HG03066 (cell line): ENCODE measurements at regions not wholly inside any gene's neighbourhood (a gene's known extent, or its start where the extent isn't known, plus 50 kb on each side); places are given as distances from the start of the nearest gene placed in this dataset.
"Not testable (repeated sequence)": the region's sequence is repeated elsewhere in the genome, so short reads cannot be mapped to it uniquely, and the experiment has no call there.

ENCODE experiments used
- ATAC-seq: cut with Tn5 transposase; IDR thresholded peaks from one replicate; pipeline ENCODE4 v1.9.1; 2021; ENCODE audit warnings: low read depth; ENCODE audit not compliant: unreplicated experiment

DNA sequence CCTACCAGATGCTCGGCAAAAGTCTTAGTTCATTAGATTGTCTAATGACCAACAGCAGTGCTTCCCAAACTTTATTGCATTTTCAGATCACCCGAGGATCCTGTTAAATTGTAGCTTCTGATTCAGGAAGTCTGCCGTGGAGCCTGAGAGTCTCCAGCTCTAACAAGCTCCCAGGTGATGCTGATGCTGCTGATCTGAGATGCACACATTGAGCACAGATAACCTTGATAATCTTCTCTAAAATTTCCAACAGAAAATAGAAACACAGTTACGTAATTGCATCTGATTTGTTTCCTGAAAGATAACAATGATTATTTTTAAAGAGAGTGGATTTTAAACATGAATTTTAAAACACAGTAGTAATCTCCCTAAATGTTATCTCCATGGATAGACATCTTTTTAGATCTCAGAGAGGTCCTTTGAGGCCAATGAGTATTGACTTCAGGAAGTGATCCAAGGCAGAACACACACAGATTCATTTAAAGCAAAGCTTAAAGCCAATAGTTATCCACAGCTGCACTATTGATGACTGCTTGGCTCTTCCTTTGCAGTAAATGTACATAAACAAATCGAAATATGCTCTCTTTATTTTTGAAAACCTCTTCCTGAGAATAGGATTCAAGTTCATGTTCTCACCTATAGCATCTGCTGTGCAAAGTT is 122.8 kb upstream of the TNPO1 start:
- no peak for ATAC-seq

- ATAC-seq = no peak
Measured at GRCh38 chr5:72692651-72693442, 123.6 kb upstream of the TNPO1 start.

GRCh38 chr5:72692231-72692637 is 124.2 kb upstream of the TNPO1 start:
- no peak for ATAC-seq

- no peak for ATAC-seq
Measured at GRCh38 chr5:72691751-72692150, 124.7 kb upstream of the TNPO1 start.

- ATAC-seq = no peak
Measured at GRCh38 chr5:72688916-72689315, 127.5 kb upstream of the TNPO1 start.

DNA sequence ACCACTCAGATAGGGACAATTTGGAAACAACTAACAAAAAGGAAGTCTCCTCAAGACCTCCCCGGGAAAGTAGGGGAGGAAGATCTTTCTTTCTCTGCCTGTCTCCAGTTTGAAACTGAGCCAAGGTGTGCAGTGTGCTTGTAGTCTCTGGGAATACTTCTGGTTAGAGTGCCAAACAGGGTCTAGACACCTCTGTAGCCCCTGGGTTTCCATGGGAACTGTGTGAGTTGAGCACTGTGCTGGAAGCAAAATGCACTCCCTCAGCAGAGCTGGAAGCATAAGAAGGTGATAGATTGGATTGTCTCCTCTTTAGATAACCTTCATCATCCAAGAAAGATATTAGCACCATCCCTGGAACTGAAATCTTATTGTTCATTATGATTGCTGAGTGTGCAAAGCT is 129.2 kb upstream of the TNPO1 start:
- no peak for ATAC-seq

- ATAC-seq = no peak
Measured at GRCh38 chr5:72682561-72682960, 133.9 kb upstream of the TNPO1 start.

DNA sequence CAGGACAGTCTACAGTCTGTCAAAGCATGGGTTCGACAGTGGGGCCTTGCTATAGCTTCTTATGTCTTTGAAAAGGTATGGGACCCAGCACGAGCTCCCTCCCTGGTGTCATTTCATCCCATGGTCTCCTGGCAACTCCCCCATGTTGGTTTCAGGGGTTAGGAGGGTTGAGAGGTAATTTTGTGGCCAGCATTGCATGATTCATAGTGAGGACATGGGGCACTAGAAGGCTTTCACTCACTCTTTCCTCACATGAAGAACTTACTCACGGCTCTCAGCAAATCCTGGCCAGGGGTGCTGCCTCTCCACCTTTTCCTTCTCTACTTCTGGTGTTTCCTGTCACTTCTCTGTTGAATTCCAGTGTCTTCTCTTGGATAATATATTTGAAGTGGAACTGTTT is 134.7 kb upstream of the TNPO1 start:
- ATAC-seq = no peak

DNA sequence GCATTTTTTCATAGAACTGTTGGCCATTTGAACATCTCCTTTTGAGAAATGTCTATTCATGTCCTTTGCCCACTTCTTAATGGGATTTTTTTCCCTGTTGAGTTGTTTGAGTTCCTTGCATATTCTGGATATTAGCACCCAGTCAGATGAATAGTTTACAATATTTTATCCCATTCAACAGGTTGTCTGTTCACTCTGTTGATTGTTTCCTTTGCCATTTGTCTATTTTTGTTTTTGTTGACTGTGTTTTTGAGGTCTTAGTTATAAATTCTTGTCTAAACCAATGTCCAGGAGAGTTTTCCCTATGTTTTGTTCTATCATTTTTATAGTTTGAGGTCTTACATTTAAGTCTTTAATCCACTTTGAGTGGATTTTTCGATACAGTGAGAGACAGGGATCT is 139.0 kb upstream of the TNPO1 start:
- ATAC-seq = no peak

DNA sequence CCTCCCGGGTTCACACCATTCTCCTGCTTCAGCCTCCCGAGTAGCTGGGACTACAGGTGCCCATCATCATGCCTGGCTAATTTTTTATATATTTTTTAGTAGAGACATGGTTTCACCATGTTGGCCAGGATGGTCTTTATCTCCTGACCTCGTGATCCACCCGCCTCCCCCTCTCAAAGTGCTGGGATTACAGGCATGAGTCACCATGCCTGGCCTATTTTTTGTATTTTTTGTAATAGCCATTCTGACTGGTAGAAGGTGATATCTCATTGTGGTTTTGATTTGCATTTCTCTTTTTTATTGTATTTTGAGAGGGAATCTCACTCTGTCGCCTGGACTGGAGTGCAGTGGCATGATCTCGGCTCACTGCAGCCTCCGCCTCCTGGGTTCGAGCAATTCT is 139.6 kb upstream of the TNPO1 start:
- not testable (repeated sequence) for ATAC-seq

DNA sequence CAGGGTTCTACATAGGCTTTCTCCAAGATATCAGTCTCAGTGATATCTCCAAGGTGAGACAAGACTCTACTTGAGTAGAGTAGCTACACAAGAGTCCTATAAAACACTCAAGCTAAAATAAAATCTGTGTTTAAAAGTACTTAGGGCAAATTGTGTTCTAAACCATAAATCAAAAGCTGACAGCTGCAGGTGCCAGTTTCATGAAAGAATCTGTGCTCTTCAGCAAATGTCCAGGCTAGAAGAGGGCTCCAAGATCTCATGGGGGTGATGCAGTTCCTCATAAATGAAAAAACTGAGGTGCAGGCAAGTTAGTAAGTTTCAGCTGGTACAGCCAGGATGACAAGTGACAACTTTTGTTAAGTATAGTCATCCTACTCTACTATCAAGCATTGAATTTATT is 142.8 kb upstream of the TNPO1 start:
- no peak for ATAC-seq

- no peak for ATAC-seq
Measured at GRCh38 chr5:72673180-72673579, 143.3 kb upstream of the TNPO1 start.

GRCh38 chr5:72667708-72668107 is 148.8 kb upstream of the TNPO1 start:
- no peak for ATAC-seq

DNA sequence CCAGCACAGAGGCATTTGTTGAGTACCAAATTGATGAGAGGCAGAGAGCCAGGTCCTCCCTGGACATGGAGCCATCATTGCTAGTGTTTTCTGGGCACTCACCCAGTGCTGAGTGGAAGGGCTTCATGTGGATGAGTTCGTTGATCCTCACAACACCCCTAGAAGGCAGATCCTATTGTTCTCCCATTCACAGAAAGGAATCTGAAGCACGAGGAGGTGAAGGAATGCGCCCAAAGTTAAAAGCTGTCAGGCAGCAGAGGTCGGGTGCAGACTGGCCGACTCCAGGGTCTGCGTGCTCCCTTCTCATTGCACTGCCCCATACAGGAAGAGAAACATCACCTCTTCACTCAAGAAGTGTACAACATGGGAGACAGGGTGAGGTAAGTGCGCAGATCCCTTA is 153.5 kb upstream of the TNPO1 start:
- no peak for ATAC-seq

DNA sequence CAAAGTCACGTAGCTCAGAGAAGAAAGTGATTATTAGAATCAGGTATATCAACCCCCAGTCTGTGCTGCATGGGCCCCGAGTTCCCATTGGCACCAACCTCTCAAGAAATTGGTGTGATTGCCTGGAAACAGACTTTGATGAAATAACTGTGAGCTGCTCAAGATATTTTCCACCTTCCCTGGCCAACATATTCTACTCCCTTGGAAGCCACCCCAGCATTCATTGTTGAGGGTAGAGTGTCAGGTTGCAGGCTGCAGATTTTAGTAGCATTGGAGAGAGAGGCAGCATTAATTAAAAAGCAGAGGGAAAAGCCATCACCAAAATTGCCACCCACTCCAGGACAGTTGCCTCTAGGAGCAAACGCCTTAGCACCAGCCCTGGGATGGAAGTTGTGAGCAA is 154.2 kb upstream of the TNPO1 start:
- ATAC-seq = no peak

GRCh38 chr5:72661405-72661804 is 154.2 kb upstream of the ZNF366 start:
- ATAC-seq = no peak

GRCh38 chr5:72659726-72660125 is 152.5 kb upstream of the ZNF366 start:
- ATAC-seq = no peak

- ATAC-seq = no peak
Measured at GRCh38 chr5:72658761-72659540, 151.7 kb upstream of the ZNF366 start.

DNA sequence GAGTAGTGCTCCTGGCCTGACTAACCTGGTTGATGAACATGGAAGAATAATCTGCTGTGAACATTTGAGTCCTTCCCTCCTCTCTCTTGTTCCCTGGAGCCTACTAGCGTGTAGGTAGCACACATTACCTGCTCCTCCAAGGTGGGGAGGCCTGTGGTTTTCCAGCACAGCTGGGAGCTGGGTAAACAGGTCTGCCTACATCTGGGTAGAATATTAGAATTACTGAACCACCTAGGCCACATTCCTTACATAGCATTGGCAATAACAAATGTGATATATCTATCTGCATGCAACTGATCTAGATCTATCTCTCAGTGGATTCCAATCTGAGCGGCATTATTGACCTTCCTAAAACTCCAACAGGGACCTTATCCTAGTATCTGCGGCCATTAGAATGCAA is 151.0 kb upstream of the ZNF366 start:
- no peak for ATAC-seq

GRCh38 chr5:72656756-72657513 is 149.7 kb upstream of the ZNF366 start:
- ATAC-seq = no peak

DNA sequence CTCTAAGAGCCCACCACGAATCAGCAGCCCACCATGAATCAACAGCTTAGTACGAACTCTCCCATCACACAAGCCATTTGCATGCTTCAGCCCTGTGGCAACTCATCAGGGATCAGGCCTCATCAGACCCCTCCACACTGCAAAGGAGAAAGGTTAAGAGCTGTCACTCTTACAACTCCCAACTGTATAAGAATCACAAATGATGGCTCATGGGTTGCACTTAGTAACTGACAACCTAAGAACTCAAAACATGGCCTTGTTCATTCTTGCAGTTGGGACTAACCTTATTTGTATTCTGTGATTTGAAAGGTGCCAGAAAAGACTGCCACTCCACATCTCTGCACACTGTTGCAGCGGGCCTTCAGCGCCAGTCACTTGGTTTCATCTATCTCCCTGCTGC is 149.1 kb upstream of the ZNF366 start:
- no peak for ATAC-seq
